OCI-LY7 (cell line): ENCODE measurements at regions not wholly inside any gene's neighbourhood (a gene's known extent, or its start where the extent isn't known, plus 50 kb on each side); places are given as distances from the start of the nearest gene placed in this dataset.

ENCODE experiments used
- EZH2phosphoT487 ChIP-seq: fragments of 200-600 bp; sonication (generic); IDR thresholded peaks from 2 replicates; pipeline ENCODE4 v1.6.1; 2018; ENCODE audit warnings: low read depth, borderline replicate concordance, mild to moderate bottlenecking, mixed run types, antibody characterized with exemption, low read length, moderate library complexity, mixed read lengths
- TF ChIP-seq, protein P1 (sequence below): fragments of 200-600 bp; sonication (generic); conservative IDR thresholded peaks from 2 replicates; pipeline ENCODE4 v1.5.1; 2014; ENCODE audit warnings: mild to moderate bottlenecking, antibody characterized with exemption, low read length, moderate library complexity, mixed read lengths

GRCh38 chr21:24367936-24368335, 1239.3 kb downstream of the MRPL39 start:
- TF ChIP-seq, protein P1, sequence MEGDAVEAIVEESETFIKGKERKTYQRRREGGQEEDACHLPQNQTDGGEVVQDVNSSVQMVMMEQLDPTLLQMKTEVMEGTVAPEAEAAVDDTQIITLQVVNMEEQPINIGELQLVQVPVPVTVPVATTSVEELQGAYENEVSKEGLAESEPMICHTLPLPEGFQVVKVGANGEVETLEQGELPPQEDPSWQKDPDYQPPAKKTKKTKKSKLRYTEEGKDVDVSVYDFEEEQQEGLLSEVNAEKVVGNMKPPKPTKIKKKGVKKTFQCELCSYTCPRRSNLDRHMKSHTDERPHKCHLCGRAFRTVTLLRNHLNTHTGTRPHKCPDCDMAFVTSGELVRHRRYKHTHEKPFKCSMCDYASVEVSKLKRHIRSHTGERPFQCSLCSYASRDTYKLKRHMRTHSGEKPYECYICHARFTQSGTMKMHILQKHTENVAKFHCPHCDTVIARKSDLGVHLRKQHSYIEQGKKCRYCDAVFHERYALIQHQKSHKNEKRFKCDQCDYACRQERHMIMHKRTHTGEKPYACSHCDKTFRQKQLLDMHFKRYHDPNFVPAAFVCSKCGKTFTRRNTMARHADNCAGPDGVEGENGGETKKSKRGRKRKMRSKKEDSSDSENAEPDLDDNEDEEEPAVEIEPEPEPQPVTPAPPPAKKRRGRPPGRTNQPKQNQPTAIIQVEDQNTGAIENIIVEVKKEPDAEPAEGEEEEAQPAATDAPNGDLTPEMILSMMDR = no peak
- TF ChIP-seq EZH2phosphoT487 = no peak
